Cardiac fibroblast (primary cell): ENCODE measurements at regions not wholly inside any gene's neighbourhood (a gene's known extent, or its start where the extent isn't known, plus 50 kb on each side); places are given as distances from the start of the nearest gene placed in this dataset.

Source experiments
- DNase-seq, 2 donors: peaks; one replicate each; pipeline versions ENCODE4 v3.0.0 to v3.0.0-alpha.2; 2010; ENCODE audit warnings: low read depth in 2 of 2
- H3K4me3 ChIP-seq, 2 donors: replicated peaks in 1 of 2; 1 replicate in 1 of 2; 2 replicates in 1 of 2; pipeline ENCODE4 v1.5.1; 2011; ENCODE audit warnings: low read depth in 2 of 2, low read length in 2 of 2, mild to moderate bottlenecking in 2 of 2, moderate library complexity in 1 of 2
- TF ChIP-seq, protein P1 (sequence below): IDR thresholded peaks from one replicate; pipeline ENCODE4 v1.5.1; 2011; ENCODE audit warnings: low read depth, mild to moderate bottlenecking, low read length, inconsistent platforms

DNA sequence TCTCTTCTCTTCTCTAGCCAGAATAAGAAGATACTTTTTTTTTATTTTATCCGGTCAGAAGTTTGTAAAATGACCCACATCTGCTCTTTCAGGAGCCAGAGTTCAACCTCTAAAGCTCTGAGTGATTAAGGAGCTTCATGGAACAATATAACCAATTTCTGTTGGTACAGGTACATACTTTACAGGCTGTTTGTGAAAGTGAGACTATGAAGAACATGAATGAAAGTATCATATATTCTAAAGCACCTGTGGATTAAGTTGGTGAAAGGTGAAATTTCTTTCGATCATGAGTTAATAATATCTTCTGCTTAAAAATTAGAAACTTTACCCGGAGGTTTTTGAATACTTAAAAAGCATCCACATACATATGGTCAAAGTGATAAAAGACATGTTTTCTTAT, 65.2 kb downstream of the DMRT2 start:
- TF ChIP-seq, protein P1, sequence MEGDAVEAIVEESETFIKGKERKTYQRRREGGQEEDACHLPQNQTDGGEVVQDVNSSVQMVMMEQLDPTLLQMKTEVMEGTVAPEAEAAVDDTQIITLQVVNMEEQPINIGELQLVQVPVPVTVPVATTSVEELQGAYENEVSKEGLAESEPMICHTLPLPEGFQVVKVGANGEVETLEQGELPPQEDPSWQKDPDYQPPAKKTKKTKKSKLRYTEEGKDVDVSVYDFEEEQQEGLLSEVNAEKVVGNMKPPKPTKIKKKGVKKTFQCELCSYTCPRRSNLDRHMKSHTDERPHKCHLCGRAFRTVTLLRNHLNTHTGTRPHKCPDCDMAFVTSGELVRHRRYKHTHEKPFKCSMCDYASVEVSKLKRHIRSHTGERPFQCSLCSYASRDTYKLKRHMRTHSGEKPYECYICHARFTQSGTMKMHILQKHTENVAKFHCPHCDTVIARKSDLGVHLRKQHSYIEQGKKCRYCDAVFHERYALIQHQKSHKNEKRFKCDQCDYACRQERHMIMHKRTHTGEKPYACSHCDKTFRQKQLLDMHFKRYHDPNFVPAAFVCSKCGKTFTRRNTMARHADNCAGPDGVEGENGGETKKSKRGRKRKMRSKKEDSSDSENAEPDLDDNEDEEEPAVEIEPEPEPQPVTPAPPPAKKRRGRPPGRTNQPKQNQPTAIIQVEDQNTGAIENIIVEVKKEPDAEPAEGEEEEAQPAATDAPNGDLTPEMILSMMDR, result no peak
- DNase-seq, result no peak
- no peak overlapping the region for H3K4me3 ChIP-seq

DNA sequence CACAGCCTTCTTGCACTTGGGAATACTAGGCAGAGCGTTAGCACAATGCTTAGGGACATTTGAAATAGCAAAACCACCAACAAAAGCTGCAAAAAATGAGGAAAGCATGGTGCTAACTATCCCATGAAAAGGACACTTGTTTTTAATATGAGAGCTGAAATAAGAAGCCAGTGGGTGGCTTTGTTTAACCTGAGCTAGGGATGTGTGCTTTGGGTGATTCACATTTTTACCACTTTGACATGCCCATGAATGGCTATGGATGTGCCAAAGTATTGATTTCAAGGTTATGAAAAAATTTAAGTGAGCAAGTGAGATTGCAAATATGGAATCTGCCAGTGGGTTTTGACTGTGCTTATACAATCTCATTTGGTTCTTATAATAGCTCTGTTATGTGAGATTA, 67.3 kb downstream of the DMRT2 start:
- no peak for DNase-seq
- H3K4me3 ChIP-seq, result no peak overlapping the region
- TF ChIP-seq, protein P1, result no peak

DNA sequence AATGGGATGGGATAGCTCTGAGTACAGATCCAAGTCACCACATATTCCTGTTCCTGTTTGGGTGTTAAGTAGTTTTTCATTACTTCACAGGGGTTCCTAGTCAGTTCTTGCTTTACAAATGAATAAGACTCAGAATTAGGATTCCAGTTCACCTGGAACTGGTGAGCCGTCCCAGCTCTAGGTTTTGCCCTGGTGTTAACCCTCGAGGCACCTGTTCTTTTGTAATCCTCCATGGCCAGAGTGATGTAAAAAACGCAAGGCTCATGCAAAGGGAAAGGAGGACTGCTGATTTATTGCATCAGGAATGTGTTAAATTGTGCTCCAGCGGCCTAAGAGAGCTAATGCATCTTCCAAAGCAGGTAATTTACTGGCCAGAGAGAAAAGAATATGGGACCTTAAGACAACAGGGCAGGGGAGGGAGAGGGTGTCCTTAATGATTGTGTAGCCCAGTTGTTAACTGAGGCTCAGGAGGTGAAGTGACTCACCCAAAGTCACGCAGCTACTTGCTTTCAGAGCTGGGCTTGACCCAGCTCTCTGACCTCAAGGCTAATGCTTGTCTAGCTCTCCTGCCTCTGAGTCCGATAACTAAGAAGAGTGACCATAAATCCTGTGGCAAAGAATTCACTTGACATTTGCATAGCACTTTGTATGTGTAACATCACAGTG, 70.5 kb downstream of the DMRT2 start:
- no peak overlapping the region for H3K4me3 ChIP-seq
- DNase-seq, result no peak
- TF ChIP-seq, protein P1, result no peak

DNA sequence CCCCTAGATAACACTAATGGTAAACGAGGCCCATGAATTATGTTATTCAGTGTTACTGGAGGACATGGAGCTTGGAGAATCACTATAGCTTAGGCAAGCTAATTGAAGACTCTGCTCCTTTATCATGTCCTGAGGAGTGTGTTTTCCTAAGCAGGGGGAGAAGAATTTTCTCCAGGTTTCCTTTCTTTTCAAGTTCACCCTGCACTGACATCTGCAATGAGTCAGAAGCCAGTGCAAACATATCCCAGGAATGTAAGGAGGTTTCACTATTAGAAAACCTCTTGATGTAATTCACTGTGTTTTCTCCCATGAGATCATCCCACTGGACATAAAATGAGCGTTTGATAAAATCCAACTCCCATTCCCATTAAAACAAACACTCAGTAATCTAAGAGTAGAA, 75.6 kb downstream of the DMRT2 start:
- H3K4me3 ChIP-seq, result no peak overlapping the region
- DNase-seq, result no peak
- TF ChIP-seq, protein P1, result no peak

DNA sequence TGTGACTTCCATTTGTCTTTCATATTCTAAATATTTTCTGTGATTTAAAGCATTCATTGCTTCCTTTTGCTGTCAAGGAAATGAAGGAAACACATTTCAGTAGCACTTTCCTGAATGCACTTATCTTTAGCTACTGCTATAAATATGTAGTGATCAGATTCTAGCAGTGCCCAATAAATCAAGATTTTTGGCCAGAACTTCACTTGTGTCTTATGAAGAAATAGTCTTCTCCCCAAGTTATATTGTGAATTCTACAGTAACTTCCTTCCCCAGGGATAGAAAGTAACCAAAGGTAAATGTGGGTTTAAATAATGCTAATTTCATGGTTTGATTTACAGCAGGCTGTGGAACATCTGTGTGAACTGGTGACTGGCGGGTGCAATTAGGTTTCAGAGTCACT, 77.9 kb downstream of the DMRT2 start:
- DNase-seq, result no peak
- TF ChIP-seq, protein P1, result no peak

DNA sequence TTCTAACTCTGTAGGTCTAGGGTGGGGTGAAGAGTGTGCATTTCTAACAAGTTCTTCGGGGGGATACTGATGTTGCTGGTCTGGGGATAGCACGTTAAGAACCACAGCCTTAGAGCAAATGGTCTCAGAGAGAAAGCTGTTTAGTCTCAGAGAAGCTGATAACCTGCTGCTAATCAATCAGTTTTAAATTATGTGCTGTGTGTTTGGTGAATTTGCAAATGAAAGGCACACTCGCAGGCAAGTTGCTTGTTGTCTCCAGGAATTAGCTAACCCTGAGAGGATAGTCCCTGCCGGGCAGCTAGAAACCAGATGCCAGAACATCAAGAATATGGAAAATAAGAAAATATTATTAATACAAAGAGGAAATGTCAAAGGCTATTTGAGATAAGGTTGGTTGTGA, 79.2 kb downstream of the DMRT2 start:
- H3K4me3 ChIP-seq, result no peak overlapping the region
- DNase-seq, result no peak
- TF ChIP-seq, protein P1, result no peak

More for the DNA sequence above, 77.9 kb downstream of the DMRT2 start:
- H3K4me3 ChIP-seq, result no peak overlapping the region

DNA sequence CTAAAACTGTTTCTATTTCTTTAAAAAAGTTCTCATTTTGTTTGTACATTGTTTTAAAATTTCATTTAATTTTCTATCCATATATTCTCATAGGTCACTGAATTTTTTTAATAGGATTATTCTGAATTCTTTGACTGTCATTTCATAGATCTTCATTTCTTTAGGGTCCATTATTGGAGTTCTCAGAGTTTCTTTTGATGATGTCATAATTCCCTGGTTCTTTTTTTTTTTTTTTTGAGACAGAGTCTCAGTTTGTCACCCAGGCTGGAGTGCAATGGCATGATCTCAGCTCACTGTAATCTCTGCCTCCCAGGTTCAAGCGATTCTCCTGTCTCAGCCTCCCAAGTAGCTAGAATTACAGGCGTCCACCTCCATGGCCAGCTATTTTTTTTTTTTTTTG, 89.9 kb downstream of the DMRT2 start:
- TF ChIP-seq, protein P1, result no peak
- H3K4me3 ChIP-seq, result no peak overlapping the region
- DNase-seq, result no peak
